MM.1S (cell line): ENCODE measurements at regions not wholly inside any gene's neighbourhood (a gene's known extent, or its start where the extent isn't known, plus 50 kb on each side); places are given as distances from the start of the nearest gene placed in this dataset.

Source experiments
- DNase-seq: peaks from one replicate; pipeline ENCODE4 v3.0.0-alpha.2; 2015
- H2AFZ ChIP-seq: fragments of 300-600 bp; sonication (generic); 2 replicates; pipeline ENCODE4 v1.6.0; 2016; ENCODE audit warnings: antibody characterized with exemption, low read length
- H3F3A ChIP-seq: fragments of 300-600 bp; sonication (generic); 2 replicates; pipeline ENCODE4 v1.6.1; 2016; ENCODE audit warnings: mild to moderate bottlenecking, antibody characterized with exemption, low read length, moderate library complexity, mixed read lengths; ENCODE audit not compliant: insufficient read depth
- H3K27ac ChIP-seq: fragments of 300-600 bp; sonication (generic); 2 replicates; pipeline ENCODE4 v1.5.1; 2016; ENCODE audit warnings: mild to moderate bottlenecking, low read length
- H3K27me3 ChIP-seq: fragments of 300-600 bp; sonication (generic); replicated peaks from 2 replicates; pipeline ENCODE4 v1.6.0; 2016; ENCODE audit warnings: low read length; ENCODE audit not compliant: insufficient read depth
- H3K36me3 ChIP-seq: fragments of 300-600 bp; sonication (generic); replicated peaks from 2 replicates; pipeline ENCODE4 v1.6.1; 2016; ENCODE audit warnings: mild to moderate bottlenecking, low read length, mixed read lengths; ENCODE audit not compliant: insufficient read depth
- H3K4me1 ChIP-seq: fragments of 300-600 bp; sonication (generic); 2 replicates; pipeline ENCODE4 v1.6.1; 2016; ENCODE audit warnings: low read length, mixed read lengths
- H3K4me2 ChIP-seq: fragments of 300-600 bp; sonication (generic); 2 replicates; pipeline ENCODE4 v1.6.0; 2016; ENCODE audit warnings: low read depth, low read length
- H3K4me3 ChIP-seq: fragments of 300-600 bp; sonication (generic); 2 replicates; pipeline ENCODE4 v1.5.1; 2016; ENCODE audit warnings: low read length, mixed read lengths
- H3K79me2 ChIP-seq: fragments of 300-600 bp; sonication (generic); 2 replicates; pipeline ENCODE4 v1.6.1; 2016; ENCODE audit warnings: mixed run types, low read length, mixed read lengths
- H3K9ac ChIP-seq: fragments of 300-600 bp; sonication (generic); 2 replicates; pipeline ENCODE4 v1.6.1; 2016; ENCODE audit warnings: low read length, mixed read lengths
- H3K9me2 ChIP-seq: fragments of 300-600 bp; sonication (generic); replicated peaks from 2 replicates; pipeline ENCODE4 v1.6.1; 2016; ENCODE audit warnings: mild to moderate bottlenecking, low read length, mixed read lengths; ENCODE audit not compliant: insufficient read depth
- H3K9me3 ChIP-seq: fragments of 300-600 bp; sonication (generic); replicated peaks from 2 replicates; pipeline ENCODE4 v1.6.1; 2016; ENCODE audit warnings: mild to moderate bottlenecking, low read length, mixed read lengths; ENCODE audit not compliant: insufficient read depth
- H4K20me1 ChIP-seq: fragments of 300-600 bp; sonication (generic); 2 replicates; pipeline ENCODE4 v1.6.1; 2016; ENCODE audit warnings: mild to moderate bottlenecking, low read length, moderate library complexity, mixed read lengths; ENCODE audit not compliant: insufficient read depth
- EZH2 ChIP-seq: fragments of 300-600 bp; sonication (generic); optimal IDR thresholded peaks from 2 replicates; pipeline ENCODE3; 2017; ENCODE audit warnings: low read depth, mild to moderate bottlenecking, antibody characterized with exemption, low read length, mixed read lengths
- EZH2phosphoT487 ChIP-seq: fragments of 300-600 bp; sonication (generic); IDR thresholded peaks from 2 replicates; pipeline ENCODE4 v1.6.1; 2018; ENCODE audit warnings: antibody characterized with exemption, low read length
- TF ChIP-seq, protein P1 (sequence below): fragments of 300-600 bp; sonication (generic); IDR thresholded peaks from 2 replicates; pipeline ENCODE4 v1.5.1; 2016; ENCODE audit warnings: antibody characterized with exemption, low read length, mixed read lengths

DNA sequence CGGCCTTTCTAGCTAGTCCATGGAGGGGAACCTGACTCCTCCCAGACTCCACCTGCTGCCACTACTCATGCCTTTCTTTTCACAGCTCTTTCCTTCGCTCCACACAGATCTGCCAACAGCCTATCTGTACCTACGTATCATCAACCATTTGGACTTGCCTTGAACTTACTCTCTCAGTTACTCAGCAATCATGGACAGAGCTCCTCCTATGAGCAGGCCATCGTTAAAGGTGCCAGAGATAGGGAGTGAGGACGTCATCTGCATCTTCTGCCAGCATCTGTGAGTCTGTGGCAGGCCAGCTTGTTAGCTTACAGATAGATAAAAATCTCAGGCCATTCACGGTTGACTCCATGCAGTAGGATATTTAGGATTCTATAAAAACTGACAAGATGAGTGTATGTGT is 162.9 kb upstream of the ZBED5 start:
- Histone ChIP-seq H4K20me1 (no peaks in the 10 kb centered on the region), H3K4me2 (no peak overlapping the region), H3K9me2 (no peaks in the 10 kb centered on the region), H3K9me3 (no peaks in the 10 kb centered on the region), H3F3A (no peaks in the 10 kb centered on the region), H2AFZ (no peak overlapping the region), H3K9ac (no peak overlapping the region), H3K79me2 (no peaks in the 10 kb centered on the region), H3K27ac (no peak overlapping the region), H3K27me3 (no peaks in the 10 kb centered on the region), H3K4me1 (no peaks in the 10 kb centered on the region), H3K36me3 (no peaks in the 10 kb centered on the region), H3K4me3 (no peak overlapping the region)
- no peak for DNase-seq
- TF ChIP-seq EZH2phosphoT487 (no peak), EZH2 (no peak)
- TF ChIP-seq, protein P1, sequence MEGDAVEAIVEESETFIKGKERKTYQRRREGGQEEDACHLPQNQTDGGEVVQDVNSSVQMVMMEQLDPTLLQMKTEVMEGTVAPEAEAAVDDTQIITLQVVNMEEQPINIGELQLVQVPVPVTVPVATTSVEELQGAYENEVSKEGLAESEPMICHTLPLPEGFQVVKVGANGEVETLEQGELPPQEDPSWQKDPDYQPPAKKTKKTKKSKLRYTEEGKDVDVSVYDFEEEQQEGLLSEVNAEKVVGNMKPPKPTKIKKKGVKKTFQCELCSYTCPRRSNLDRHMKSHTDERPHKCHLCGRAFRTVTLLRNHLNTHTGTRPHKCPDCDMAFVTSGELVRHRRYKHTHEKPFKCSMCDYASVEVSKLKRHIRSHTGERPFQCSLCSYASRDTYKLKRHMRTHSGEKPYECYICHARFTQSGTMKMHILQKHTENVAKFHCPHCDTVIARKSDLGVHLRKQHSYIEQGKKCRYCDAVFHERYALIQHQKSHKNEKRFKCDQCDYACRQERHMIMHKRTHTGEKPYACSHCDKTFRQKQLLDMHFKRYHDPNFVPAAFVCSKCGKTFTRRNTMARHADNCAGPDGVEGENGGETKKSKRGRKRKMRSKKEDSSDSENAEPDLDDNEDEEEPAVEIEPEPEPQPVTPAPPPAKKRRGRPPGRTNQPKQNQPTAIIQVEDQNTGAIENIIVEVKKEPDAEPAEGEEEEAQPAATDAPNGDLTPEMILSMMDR, result no peak

DNA sequence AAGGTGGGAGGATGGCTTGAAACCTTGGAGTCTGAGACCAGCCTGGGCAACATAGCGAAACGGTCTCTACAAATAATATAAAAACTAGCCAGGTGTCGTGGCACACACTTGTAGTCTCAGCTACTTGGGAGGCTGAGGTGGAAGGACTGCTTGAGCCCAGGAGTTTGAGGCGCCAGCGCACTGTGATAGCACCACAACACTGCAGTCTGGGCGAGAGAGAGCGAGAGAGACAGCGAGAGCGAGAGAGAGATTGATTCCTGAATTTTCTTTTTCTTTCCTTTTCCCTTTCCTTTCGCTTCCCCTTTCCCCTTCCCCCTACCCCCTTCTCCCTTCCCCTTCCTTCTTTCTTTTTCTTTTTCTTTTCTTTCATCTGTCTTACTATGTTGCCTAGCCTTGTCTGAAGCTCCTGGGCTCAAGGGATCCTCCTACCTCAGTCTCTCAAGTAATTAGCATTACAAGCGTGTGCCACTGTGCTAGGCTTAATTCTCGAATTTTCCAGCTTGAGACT is 162.4 kb upstream of the ZBED5 start:
- Histone ChIP-seq H2AFZ (no peak overlapping the region), H3K9me2 (no peaks in the 10 kb centered on the region), H3K27me3 (no peaks in the 10 kb centered on the region), H3K79me2 (no peaks in the 10 kb centered on the region), H4K20me1 (no peaks in the 10 kb centered on the region), H3K4me1 (no peaks in the 10 kb centered on the region), H3K4me3 (no peak overlapping the region), H3K4me2 (no peak overlapping the region), H3K36me3 (no peaks in the 10 kb centered on the region), H3K9ac (no peak overlapping the region), H3F3A (no peaks in the 10 kb centered on the region), H3K9me3 (no peaks in the 10 kb centered on the region), H3K27ac (no peak overlapping the region)
- DNase-seq, result no peak
- no peak for TF ChIP-seq EZH2phosphoT487

DNA sequence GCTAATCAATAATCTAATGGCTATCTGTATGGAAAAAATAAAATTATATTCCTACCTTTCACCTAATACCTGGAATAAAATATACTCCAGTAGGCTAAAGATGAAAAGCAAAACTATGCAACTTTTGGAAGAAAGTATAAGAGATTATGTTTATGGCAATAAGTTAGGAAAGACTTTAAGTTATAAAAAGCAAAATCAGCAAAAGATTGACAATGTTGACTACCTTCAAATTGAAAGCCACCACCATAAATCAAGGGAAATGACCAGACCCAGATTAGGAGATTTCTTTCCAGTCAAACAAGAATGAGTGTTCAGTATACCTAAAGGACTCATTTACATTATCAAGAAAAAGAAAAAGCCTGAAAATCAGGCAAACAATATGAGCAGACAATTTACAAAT is 159.1 kb upstream of the ZBED5 start:
- H3K27ac ChIP-seq, result no peak overlapping the region
- no peaks in the 10 kb centered on the region for H3F3A ChIP-seq
- H3K36me3 ChIP-seq, result no peaks in the 10 kb centered on the region
- H3K9me2 ChIP-seq, result no peaks in the 10 kb centered on the region
- no peaks in the 10 kb centered on the region for H3K4me1 ChIP-seq
- no peak overlapping the region for H2AFZ ChIP-seq
- no peaks in the 10 kb centered on the region for H4K20me1 ChIP-seq
- no peaks in the 10 kb centered on the region for H3K9me3 ChIP-seq
- no peak overlapping the region for H3K9ac ChIP-seq
- no peak overlapping the region for H3K4me2 ChIP-seq
- no peak for DNase-seq
- TF ChIP-seq EZH2, result no peak
- no peaks in the 10 kb centered on the region for H3K27me3 ChIP-seq
- no peak overlapping the region for H3K4me3 ChIP-seq
- H3K79me2 ChIP-seq, result no peaks in the 10 kb centered on the region

DNA sequence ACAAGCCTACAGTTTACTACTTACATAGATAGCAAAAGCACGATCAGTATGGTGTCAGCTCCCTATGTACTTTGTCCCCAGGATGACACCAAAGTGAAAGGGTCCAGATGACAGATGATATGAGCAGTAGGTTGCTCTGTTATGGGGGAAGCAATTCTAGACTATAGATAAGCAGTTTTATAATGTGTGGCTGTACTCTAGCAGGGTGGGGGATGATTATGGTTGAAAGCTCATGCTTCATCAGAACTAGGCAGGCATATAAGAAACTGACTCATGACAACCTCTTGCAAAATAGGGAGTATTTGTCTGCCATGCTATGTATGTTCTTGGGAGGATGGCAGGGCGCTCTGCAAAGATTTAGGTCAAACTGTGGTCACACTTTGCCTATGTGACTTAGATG is 158.2 kb upstream of the ZBED5 start:
- no peak overlapping the region for H3K27ac ChIP-seq
- H3K4me2 ChIP-seq, result no peak overlapping the region
- no peak for DNase-seq
- no peaks in the 10 kb centered on the region for H3K4me1 ChIP-seq
- H3K9me3 ChIP-seq, result no peaks in the 10 kb centered on the region
- no peak for TF ChIP-seq EZH2phosphoT487
- TF ChIP-seq, protein P1, result no peak
- no peak for TF ChIP-seq EZH2
- H3K27me3 ChIP-seq, result no peaks in the 10 kb centered on the region
- H3K36me3 ChIP-seq, result no peaks in the 10 kb centered on the region
- H3F3A ChIP-seq, result no peaks in the 10 kb centered on the region
- H3K9ac ChIP-seq, result no peak overlapping the region
- H4K20me1 ChIP-seq, result no peaks in the 10 kb centered on the region
- no peaks in the 10 kb centered on the region for H3K9me2 ChIP-seq
- no peak overlapping the region for H3K4me3 ChIP-seq
- no peaks in the 10 kb centered on the region for H3K79me2 ChIP-seq
- no peak overlapping the region for H2AFZ ChIP-seq
